HG03520 (cell line): ENCODE measurements at regions not wholly inside any gene's neighbourhood (a gene's known extent, or its start where the extent isn't known, plus 50 kb on each side); places are given as distances from the start of the nearest gene placed in this dataset.

Experiments
- ATAC-seq: cut with Tn5 transposase; IDR thresholded peaks from one replicate; pipeline ENCODE4 v1.9.1; 2021; ENCODE audit warnings: mild to moderate bottlenecking, moderate library complexity; ENCODE audit not compliant: unreplicated experiment

DNA sequence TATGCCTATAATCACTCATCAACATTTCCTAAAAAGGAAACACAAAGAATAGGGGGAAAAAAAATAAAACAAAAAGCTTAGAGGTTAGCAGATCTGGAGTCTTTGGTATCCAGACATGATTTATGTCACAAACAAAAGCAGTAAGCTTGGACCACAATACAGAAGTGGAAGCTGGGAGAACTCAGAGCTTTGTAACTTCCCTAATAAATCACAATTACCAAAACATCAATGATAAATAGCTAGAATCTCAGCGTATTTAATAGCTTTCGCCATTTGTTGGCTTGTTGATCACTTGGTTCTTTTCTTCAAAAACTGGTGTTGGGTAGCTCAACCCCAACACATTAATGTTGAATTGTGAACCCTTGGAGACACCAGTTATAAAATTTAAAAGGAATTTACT lies 392.5 kb downstream of the IRS1 start:
- no peak for ATAC-seq

DNA sequence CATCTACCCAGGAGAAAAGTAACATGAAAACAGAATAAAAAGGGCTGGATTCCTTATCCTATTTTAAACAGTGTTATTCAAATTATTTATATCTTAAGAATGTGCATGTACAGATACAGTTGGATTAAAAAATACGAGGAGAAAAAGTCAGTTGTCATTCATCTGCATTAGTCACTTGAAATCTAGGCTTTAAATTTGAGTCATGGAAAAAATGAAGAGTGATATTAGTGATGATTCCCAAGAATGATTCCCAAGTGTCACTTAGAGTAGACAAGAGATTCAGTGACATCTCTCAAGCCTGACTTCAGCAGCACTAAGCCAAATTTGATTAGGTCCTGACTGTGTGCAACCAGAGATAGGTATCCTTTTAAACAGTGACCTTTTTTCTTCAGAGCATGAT lies 394.2 kb downstream of the IRS1 start:
- no peak for ATAC-seq

DNA sequence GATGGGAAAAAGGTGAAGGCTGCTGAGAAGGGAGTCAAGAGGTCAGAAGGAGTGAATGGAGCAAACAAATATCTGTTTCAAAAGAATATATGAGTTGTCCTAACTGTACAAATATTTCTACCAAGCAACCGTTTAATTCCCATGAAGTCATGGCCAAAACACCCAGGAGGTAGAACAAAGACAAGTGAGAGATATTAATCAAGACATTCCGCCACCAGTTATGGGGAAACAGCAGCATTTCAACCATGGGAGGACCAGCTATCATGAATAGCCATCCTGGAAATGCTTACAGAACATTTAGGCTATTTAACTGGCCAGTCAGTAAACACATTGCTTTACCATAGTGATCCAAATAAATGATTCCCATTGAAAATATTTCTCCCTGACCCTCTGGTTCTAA lies 396.3 kb downstream of the IRS1 start:
- ATAC-seq = no peak

DNA sequence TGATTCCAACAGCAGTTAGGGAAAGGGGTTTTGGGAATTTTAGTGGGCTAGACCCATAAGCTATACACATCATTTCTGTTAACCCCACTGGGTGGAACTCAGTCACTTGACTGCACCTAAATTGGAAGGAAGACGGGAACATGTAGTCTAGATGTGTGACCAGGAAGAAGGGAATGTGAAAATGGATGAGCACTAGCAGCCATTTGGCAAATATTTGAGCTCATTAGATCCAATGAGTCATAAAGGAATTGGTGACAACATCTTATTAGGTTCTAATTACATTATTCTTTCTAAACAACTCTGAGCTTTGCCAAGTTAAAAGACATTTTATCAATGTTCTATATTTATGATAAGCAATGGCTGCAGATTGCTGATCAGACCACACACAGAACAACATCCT lies 400.6 kb downstream of the IRS1 start:
- no peak for ATAC-seq

DNA sequence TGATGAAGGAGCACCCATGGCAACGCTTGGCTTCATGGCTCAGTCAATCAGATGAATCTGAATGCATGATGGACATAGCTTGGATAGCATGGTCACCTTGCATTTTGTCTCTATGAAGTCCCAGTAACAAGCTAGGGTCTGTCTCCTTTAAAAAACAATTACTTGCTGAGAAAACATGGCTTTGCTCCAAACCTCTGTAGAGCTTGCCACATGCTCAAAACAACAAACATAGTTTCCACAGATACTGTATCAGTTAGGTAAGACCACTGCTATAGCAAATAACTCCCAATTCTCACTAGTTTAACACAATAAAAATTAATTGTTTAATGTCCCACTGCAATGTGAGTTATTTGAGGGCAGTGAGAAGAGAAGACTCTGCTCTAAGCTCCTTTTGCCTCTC lies 401.0 kb downstream of the IRS1 start:
- no peak for ATAC-seq

DNA sequence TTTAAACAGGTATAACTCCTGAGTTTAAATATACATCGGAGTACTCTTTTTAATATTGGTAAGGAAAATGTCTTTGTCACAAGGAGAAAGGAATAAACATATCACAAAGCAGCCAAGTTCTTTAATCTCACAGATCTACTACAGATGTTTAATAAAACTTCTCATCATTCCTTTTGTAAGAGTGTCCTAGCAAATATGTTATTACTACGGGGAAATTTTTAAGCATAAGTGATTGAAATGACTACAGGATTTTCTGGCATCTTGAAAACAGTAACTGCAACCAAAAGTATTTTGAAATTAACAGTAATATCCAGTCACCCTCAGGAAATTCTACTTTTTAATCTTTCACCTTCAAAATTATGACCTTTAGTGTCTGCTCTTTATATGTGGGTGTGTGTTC lies 403.1 kb downstream of the IRS1 start:
- ATAC-seq = no peak

DNA sequence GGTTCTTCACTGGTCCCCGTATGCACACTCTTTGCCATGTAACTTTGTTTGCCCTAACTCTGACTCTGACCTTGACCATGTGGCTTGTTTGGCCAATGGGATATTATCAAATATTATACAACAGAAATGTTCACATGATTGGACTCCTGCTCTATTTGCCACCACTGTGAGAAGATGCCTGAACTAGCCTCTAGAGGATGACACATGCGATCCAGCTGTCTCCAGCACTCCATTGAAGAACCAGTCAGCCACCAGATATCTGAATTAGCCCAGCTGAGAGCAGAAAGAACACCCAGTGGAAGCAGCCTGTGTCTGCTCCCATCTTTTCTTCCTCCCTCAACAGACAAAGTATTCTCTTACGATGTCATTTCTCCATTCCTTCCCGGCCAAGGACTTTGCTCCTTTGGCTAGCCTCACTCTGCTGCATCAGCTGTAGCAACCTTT lies 412.1 kb downstream of the IRS1 start:
- no peak for ATAC-seq

DNA sequence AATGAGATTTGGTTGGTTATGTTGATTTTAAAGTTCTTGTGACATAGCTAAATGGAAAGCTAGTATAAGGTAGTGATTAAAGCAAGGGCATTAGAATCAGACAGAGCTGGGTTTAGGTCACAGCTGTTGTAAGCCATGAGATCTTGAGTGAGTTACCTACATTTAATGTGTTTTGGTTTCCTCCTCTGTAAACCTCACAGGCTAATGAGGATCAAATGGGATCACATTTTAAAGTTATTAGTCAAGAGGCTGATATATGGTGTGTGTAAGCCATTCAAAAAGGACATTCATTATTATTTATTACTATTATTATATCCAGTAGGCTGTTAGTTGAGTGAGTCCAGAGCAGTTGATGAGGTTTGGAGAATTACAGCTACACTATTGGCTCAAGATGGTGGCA lies 416.2 kb downstream of the IRS1 start:
- no peak for ATAC-seq

DNA sequence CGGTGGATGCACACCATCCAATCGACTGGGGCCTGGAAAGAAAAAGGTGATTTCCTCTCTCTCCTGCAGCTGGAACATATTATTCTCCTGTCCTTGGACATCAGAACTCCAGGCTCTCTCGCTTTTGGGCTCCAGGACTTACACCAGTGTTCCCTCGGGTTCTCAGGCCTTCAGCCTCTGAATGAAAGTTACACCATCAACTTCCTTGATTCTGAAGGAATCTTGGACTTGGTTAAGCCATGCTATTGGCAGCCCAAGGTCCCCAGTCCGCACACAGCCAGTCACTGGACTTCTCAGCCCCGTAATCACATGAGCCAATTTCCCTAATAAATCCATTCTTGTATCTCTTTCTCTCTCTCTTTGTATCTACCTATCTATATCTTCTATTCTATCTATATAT lies 418.9 kb downstream of the IRS1 start:
- no peak for ATAC-seq

DNA sequence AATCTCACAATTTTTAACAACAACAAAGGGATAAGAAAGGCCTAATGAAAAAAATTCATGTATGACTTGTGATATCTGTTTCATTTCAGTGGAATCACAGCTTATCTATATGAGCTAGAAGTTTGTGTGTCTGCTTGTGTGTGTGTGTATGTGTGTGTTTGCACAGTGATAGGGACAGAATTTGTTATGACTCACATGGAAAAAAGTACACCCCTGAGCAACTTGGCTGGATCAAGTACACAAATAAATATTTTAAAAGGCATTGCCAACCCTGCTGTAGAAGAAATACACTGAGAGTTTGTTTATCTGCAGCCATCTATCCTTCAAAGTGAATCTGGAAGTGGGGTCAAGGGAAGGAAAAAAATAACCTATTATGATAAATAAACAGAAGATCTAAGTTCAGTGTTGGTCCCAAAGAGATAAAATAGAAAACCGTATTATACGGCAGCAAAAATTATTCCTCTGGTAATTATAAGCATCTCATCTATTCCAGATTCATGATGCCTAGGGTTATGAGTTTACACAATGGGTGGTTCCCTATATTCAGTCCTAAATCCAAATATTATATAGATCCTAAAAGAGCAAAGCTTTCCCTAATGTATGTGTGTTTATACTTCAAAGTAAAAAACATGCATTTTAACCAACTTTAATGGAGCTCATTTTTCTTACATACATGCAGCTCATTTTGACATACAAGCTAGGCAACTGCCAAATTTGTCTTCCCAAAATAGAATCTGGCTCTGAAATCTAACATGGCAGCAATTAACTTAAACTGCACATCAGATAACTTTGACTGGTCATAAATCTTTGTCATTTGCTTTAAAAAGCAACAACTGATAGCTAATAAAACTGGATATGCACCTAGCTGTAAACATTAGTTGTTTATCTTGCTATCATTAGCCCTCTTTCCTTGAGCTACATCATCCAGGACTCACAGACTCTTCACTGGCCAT lies 420.6 kb downstream of the IRS1 start:
- ATAC-seq = no peak

DNA sequence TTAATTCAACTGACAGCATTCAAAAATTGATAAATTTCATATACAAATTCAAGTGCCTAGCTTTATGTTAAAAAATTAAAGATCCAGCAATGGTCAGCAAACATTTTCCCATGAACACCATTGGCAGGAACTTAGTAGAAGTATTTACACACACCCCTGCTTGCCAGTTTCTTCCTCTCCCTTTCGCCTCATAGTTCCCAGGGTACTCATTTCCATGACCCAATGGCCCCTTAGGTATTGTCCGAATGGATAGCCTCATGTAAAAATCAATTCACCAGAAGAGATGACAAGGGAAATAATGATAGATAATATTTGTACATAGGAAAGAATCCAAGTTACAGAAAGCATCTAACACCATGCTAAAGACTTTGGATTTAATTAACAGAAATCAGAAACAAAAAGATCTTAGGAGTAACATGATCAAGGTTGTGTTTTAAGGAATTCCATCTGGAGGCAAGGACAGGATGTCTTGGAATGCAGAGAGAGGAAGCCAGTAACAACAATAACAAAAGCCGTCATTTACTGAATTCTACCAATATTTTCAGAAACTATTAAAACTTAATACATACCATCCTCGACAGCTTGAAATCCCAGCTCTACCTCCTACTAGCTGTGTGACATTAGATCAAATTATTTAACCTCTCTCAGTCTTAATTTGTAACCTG lies 423.0 kb downstream of the IRS1 start:
- no peak for ATAC-seq

DNA sequence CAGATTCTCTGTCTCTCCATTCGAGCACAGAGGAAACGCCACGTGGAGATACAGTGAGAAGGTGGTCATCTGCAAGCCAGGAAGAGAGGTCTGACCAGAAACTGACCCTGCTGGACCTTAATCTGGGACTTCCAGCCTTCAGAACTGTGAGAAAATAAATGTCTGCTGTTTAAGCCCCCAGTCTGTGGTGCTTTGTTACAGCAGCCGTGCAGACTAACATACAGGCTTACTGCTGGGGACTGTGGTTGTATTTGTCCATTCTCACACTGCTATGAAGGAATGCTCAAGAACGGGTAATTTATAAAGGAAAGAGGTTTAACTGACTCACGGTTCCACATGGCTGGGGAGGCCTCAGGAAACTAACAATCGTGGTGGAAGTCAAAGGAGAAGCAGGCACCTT lies 432.7 kb downstream of the IRS1 start:
- ATAC-seq = no peak

DNA sequence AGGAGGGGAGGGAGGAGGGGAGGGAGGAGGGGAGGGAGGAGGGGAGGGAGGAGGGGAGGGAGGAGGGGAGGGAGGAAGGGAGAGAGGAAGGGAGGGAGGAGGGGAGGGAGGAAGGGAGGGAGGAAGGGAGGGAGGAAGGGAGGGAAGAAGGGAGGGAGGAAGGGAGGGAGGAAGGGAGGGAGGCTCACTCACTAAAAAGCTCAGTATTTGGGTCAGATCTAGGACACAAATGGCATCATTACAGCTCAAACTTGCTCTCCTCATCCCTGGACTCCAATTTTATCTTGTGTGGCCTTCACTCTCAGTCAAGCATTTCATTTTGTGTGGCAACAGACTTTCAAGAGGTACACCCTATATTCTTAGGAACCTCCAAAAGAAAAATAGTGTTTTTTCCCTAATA lies 435.4 kb downstream of the IRS1 start:
- ATAC-seq = no peak

DNA sequence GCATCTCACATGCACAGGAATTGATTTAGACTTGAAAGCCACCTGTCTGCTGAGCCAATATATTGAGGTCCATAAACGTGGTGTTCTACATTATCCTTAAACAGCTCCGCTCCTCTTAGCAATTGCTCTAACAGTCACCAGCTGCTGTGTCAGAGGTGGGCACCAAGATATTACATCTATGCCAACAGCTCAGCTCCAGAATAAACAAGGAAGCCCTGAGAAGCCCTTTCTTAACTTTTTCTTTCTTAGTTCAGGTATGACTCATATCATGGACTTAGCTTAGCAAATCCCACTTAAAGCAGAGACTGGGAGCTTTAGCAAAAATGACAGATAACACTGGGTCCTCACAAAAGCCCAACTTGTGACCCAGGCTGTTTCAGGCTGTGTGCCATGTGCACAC lies 436.6 kb downstream of the IRS1 start:
- ATAC-seq = no peak

DNA sequence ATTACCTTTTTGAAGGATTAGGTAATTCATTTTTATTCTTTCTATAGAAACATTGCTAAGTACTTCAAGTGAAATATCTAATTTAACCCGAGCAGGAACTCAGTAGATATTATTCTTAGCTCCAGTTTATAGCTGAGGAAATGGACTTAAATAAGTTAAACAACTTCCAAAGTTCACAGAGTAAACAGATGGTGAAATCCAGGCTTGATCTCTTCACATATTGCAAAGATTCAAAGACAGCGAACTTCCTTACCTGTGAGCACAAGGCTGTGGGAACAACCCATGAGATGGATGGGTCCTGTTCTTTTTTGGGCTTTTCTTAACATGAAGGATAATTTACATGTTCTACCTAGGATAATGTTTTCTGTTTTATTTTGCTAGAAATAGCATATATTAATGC lies 439.0 kb downstream of the IRS1 start:
- ATAC-seq = no peak

DNA sequence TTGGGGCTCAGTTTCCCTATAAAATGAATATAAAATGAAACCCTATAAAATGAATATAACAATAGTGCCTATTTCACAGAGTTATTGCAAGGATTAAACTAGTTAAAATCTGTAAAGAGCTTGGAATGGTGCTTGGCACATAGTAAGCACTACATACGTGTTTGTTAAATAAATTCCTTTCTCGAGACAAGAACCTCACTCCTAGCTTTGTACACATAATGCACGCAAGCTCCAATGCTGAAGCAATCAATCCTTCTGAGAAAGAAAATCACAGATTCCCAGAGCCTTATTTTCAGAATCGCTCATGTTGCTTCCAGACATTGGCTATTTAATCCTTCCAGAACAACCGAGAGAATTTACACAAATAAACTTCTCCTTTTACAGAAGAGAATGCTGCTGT lies 440.9 kb downstream of the IRS1 start:
- ATAC-seq = no peak

DNA sequence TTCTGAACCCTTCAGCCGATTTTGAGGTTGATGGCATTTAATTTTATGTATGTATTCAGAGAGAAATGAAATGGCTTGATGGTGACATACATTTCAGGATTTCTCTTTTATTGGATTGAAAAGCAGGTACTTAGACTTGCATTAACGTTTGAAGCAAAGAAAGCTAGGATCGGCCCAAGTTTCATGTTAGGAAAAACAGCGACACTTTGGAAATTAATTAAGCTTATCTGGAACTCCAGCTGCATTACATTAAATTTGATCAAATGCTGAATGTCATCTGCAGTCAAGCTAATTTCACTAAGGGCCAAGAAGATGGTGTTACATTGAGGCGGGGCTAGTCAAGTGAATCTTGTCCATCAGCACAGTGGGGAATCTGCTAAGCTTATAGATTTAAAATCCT lies 441.8 kb downstream of the IRS1 start:
- no peak for ATAC-seq

DNA sequence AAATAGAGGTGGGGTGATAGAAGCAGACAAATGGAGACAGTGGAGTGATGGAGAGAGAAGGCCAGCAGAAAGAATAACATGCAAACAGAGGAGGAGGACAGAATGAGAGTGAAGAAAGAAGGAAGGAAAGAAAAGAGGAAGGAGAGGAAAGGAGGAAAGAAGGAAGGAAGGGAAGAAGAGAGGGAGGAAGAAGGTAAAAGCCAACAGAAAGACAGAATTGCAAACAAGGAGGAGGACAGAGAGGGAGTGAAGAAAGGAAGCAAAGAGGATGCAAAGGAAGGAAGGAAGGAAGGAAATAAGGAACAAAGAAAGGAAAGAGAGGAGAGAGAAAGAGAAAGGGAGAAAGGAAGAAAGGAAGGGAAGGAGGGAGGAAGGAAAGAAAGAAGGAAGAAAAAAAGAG lies 444.0 kb downstream of the IRS1 start:
- ATAC-seq = no peak

DNA sequence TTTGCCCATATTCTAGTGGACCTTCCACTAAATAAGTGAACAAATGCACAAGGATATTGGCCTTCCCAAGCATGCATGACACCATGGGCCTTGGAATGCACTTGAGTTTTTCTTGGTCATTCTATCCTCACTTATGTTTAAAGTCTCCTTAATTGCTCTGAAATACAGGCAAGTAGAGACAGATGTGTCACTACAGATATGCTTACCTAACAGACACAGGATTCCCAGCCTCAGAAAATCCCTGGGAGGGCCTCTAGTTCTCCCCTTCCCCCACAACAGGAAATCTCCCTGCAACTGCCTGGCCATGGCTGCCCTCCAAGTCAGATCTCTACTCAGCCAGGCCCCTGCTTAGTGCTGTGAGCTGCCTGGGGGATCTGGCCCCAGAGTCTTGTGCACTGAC lies 445.2 kb downstream of the IRS1 start:
- ATAC-seq = no peak

DNA sequence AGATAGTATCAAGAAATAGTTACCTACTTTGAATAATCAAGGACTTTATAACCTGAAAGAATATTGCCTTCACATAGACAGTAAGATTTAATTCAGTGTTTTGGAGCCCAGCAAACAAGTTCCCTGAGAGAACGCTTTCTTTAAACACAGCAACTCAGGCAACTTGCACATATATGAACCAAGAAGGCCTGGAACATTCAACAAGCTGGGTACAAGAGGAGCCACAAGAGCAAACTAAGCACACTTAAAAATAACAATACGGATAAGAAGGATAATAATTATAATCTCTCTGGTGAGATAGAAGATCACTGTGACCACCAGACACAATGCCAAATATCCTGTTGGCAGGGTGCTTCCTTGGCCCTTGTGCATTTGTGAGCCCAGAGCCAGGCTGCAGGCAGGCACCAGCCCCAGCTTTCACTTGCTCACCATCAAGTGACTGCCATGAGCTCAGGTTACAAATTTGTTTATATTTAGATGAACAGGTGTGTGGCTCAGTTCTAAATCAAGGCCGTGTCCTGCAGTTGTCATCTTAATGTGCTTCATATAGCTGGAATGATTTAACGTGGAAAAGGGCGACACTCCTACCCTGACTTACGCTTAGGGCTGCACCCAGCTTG lies 446.6 kb downstream of the IRS1 start:
- no peak for ATAC-seq

DNA sequence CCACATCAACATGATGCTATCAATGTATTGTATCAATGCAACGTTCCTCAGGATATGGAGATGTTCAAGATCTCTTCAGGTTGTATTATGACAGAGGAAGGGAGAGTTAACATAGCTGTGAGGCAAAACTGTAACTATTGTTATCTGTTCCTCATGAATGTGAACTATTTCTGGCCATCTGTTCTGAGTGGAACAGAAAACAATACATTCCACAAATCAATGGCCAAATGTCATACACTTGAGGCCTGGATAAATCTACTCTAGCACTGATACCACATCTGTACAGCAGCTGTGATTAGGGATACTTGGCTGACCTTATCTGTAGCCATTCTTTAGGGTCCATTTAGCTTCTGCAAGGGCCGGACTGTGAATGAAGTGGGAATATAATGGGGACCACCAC lies 447.9 kb downstream of the IRS1 start:
- no peak for ATAC-seq

DNA sequence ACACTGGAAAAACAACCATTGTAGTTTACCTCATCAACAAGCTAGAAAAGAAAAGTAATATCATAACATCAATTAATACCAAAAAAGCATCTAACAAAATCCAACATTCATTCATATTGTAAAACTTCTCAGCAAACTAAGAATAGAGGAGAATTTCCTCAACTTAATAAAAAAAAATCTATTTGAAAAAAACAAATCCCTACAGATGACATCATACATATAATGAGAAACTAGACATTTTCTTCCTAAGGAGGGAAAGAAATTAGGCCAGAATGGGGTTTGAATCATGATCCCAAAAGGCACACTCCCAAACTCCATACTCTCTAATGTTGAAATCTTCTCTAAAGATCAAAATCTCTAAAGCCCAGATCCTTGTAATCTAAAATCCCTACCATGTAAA lies 460.0 kb downstream of the IRS1 start:
- no peak for ATAC-seq
